Esophagus muscularis mucosa (tissue), 4 donors: ENCODE measurements at regions not wholly inside any gene's neighbourhood (a gene's known extent, or its start where the extent isn't known, plus 50 kb on each side); places are given as distances from the start of the nearest gene placed in this dataset.

Experiments used
- DNase-seq: peaks from one replicate; pipeline ENCODE4 v3.0.0-alpha.2; 2017; ENCODE audit errors: extremely low spot score
- H3K27ac ChIP-seq, 4 donors: fragments of 200-600 bp; sonication (generic); replicated peaks in 1 of 4; 1 replicate in 3 of 4; 2 replicates in 1 of 4; pipeline ENCODE4 v1.5.1; 2016 to 2019; ENCODE audit warnings: mild to moderate bottlenecking in 1 of 4
- H3K27me3 ChIP-seq, 4 donors: fragments of 200-600 bp; sonication (generic); one replicate each; pipeline versions ENCODE4 v1.5.1 to v1.6.0; 2016 to 2019
- H3K36me3 ChIP-seq, 4 donors: fragments of 200-600 bp; sonication (generic); one replicate each; pipeline ENCODE4 v1.5.1; 2016 to 2019
- H3K4me1 ChIP-seq, 4 donors: fragments of 200-600 bp; sonication (generic); one replicate each; pipeline ENCODE4 v1.5.1; 2016 to 2019
- H3K4me3 ChIP-seq, 4 donors: fragments of 200-600 bp; sonication (generic); 1 replicate in 2 of 4; 2 replicates in 2 of 4; pipeline ENCODE4 v1.5.1; 2016 to 2019; ENCODE audit warnings: mild to moderate bottlenecking in 4 of 4, moderate library complexity in 1 of 4
- H3K9me3 ChIP-seq, 4 donors: fragments of 200-600 bp; sonication (generic); 1 replicate in 3 of 4; 2 replicates in 1 of 4; pipeline ENCODE4 v1.5.1; 2016 to 2019
- CTCF ChIP-seq, 3 experiments: fragments of 200-600 bp in 2 of 3; fragments of 450-650 bp in 1 of 3; sonication (generic) in 2 of 3; IDR thresholded peaks; one replicate each; pipeline ENCODE4 v1.5.1; 2017 to 2019; ENCODE audit warnings: antibody characterized with exemption in 3 of 3, mild to moderate bottlenecking in 2 of 3, moderate library complexity in 1 of 3
- EP300 ChIP-seq: sonication (generic); formaldehyde crosslinking; IDR thresholded peaks from one replicate; pipeline ENCODE4 v1.6.1; 2017; ENCODE audit warnings: antibody characterized with exemption
- POLR2A ChIP-seq: fragments of 450-650 bp; IDR thresholded peaks from one replicate; pipeline ENCODE4 v1.6.1; 2017; ENCODE audit warnings: antibody characterized with exemption, moderate library complexity, mild to moderate bottlenecking, low read depth
- POLR2AphosphoS5 ChIP-seq, 2 donors: sonication (generic); formaldehyde crosslinking; IDR thresholded peaks; one replicate each; pipeline ENCODE4 v1.6.1; 2017; ENCODE audit warnings: antibody characterized with exemption in 2 of 2
- WGBS: methylation state at CpG from one replicate; pipeline ENCODE4 v1.1.5; 2018; 5-methylcytosine and 5-hydroxymethylcytosine counted together
- intact Hi-C: fragments of 100-400 bp; cut with DNase I; formaldehyde crosslinking; loops from one replicate; pipeline ENCODE4 v1.15.1; 2023

GRCh38 chr4:110792036-110792435 is 169.2 kb upstream of the PITX2 start:
- H3K4me1 ChIP-seq: peaks cover 0 to 8% (median 3%) of the 10 kb centered on the region in 4 donors
- DNase-seq: no peak
- H3K27me3 ChIP-seq: no peaks in the 10 kb centered on the region
- intact Hi-C loops: no loop called here
- 81% methylated on average over 1 of the region's 1 CpG for WGBS
- H3K4me3 ChIP-seq: no peak overlapping the region
- no peak overlapping the region for H3K27ac ChIP-seq
- no peak for TF ChIP-seq POLR2AphosphoS5 (IDR thresholded peaks at IDR 0.05)
- no peak for TF ChIP-seq POLR2A
- no peak for TF ChIP-seq EP300
- TF ChIP-seq CTCF (IDR thresholded peaks at IDR 0.05): no peak
- H3K9me3 ChIP-seq: no peaks in the 10 kb centered on the region
- H3K36me3 ChIP-seq: no peaks in the 10 kb centered on the region

DNA sequence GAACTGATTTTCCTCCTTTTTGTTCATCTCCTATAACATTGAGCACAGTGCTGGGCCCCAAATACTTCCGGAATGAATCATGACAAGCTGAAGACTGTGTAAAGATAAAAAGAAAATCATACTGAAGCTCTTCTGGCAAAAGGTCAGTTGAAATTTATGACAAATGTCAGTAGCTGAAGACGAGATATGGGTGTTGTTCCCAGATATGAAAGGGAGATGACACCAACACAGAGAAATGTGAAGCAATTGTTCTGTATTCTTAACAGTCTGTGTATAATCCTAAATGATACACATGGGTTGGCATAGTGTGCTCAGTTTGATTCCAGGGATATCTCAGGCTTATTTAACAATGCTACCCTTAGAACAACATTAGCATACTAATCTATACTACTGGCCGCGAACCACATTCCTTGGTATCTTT is 170.5 kb upstream of the PITX2 start:
- H3K4me1 ChIP-seq: peaks cover 0 to 8% (median 3%) of the 10 kb centered on the region in 4 donors
- H3K4me3 ChIP-seq: no peak overlapping the region
- DNase-seq: no peak
- H3K36me3 ChIP-seq: no peaks in the 10 kb centered on the region
- H3K27ac ChIP-seq: no peak overlapping the region
- WGBS: 66% methylated on average over 4 of the region's 4 CpGs
- H3K27me3 ChIP-seq: no peaks in the 10 kb centered on the region
- TF ChIP-seq EP300 (no peak), POLR2A (no peak), POLR2AphosphoS5 (IDR thresholded peaks at IDR 0.05) (no peak), CTCF (IDR thresholded peaks at IDR 0.05) (no peak)
- intact Hi-C loops: no loop called here
- H3K9me3 ChIP-seq: no peaks in the 10 kb centered on the region

DNA sequence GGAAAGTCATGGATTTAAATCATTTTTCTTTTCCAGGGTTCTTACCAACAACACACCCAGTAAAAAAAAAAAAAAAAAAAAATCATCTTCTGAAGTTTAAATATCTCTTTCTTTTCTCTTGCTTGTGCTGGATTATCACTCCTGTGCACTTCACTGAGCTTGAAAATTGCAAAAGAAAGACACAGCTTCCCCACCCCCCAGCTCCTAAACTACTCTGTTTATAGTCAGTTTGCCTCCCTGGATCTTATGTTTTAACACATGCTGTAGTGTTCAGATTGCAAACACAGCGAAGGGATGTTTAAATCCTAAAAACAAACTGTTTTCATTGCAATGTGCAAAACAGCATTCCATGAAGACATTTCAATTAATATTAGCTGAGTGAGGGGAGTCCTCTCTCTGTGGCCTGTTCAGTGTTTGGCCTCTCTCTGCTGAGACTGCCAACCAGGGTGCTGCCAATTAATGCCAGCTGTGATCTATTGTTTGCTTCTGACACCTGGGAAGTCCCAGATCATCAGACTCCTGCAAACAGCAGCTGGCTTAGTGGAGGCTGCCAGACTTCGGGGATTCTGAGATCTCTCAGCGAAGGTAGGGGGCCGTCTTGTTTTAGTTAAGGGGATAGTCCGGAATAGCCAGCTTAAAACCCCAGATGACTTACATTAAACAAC is 171.1 kb upstream of the PITX2 start:
- intact Hi-C loops: no loop called here
- no peak for TF ChIP-seq EP300
- TF ChIP-seq POLR2AphosphoS5 (IDR thresholded peaks at IDR 0.05): no peak
- no peak for TF ChIP-seq CTCF (IDR thresholded peaks at IDR 0.05)
- no peak for TF ChIP-seq POLR2A
- Histone ChIP-seq H3K36me3 (no peaks in the 10 kb centered on the region), H3K4me3 (no peak overlapping the region), H3K4me1 (peaks cover 0 to 8% (median 3%) of the 10 kb centered on the region in 4 donors), H3K27ac (no peak overlapping the region), H3K27me3 (no peaks in the 10 kb centered on the region), H3K9me3 (no peaks in the 10 kb centered on the region)
- DNase-seq: no peak
- WGBS: 42% methylated on average over 5 of the region's 5 CpGs

DNA sequence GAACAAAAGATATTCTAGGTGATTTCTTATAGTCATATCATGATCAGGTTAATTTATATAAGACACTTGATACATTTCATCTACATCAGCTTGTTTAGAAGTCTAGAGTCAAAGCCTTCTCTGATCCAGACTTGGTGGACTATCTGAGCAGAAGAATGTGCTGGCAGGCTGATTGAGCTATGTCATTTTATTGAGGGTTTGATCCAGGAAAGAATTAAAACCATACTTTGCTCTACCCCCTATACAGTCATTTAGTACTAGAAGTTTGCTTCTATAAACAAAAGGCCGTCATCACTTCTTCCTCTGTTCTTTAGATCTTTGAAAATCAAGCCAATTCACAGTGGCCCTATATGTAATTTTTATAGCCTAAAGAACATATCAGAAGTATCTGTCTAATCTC is 173.1 kb upstream of the PITX2 start:
- Histone ChIP-seq H3K27ac (no peak overlapping the region), H3K4me3 (no peak overlapping the region), H3K9me3 (no peaks in the 10 kb centered on the region), H3K36me3 (no peaks in the 10 kb centered on the region), H3K4me1 (peaks cover 0 to 8% (median 3%) of the 10 kb centered on the region in 4 donors), H3K27me3 (no peaks in the 10 kb centered on the region)
- 84% methylated on average over 1 of the region's 1 CpG for WGBS
- intact Hi-C loops: no loop called here
- TF ChIP-seq EP300 (no peak), POLR2A (no peak), CTCF (IDR thresholded peaks at IDR 0.05) (no peak), POLR2AphosphoS5 (IDR thresholded peaks at IDR 0.05) (no peak)
- DNase-seq: no peak

DNA sequence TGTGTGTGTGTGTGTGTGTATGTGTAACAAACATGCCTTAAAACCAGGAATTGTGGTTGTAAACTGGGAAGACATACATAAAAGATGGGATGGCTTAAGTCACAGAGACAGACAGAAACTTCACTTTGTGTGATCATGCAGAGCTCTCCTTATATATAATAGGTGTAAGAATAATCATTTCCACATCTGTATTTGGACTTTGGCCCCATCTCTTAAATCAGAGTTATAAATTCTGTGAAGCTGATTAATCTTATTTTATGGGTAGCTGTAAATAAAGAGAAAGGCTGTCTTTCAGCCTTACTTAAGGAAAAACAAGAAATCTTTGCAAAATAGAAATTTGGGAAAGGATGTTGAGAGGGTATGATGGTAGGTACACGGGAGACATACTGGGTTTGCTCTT is 174.6 kb upstream of the PITX2 start:
- WGBS: 69% methylated on average over 1 of the region's 1 CpG
- Histone ChIP-seq H3K27ac (no peak overlapping the region), H3K36me3 (no peaks in the 10 kb centered on the region), H3K4me3 (no peak overlapping the region), H3K27me3 (no peaks in the 10 kb centered on the region), H3K4me1 (peaks cover 0 to 8% (median 3%) of the 10 kb centered on the region in 4 donors), H3K9me3 (no peaks in the 10 kb centered on the region)
- no peak for TF ChIP-seq EP300
- TF ChIP-seq POLR2AphosphoS5 (IDR thresholded peaks at IDR 0.05): no peak
- no peak for TF ChIP-seq CTCF (IDR thresholded peaks at IDR 0.05)
- TF ChIP-seq POLR2A: no peak
- intact Hi-C loops: no loop called here
- no peak for DNase-seq
